OCI-LY7 (cell line): ENCODE measurements at regions not wholly inside any gene's neighbourhood (a gene's known extent, or its start where the extent isn't known, plus 50 kb on each side); places are given as distances from the start of the nearest gene placed in this dataset.

Experiments used
- BruUV-seq: library from RNA; stranded (reverse); fragments of 400-500 nt; replicated peaks from 2 replicates; lab custom pipeline; 2021; lab: Mats Ljungman, UMichigan
- CTCF ChIA-PET: fragments of 300-600 bp; sonication (Branson Sonifier 250); formaldehyde crosslinking; loops from one replicate; lab custom pipeline; 2022; ENCODE audit warnings: antibody characterized with exemption; ENCODE audit not compliant: unreplicated experiment; lab: Charles Lee
- POLR2A ChIA-PET: fragments of 300-600 bp; sonication (Branson Sonifier 250); formaldehyde crosslinking; loops from one replicate; lab custom pipeline; 2022; ENCODE audit warnings: antibody characterized with exemption; lab: Charles Lee
- DNase-seq: peaks from one replicate; pipeline ENCODE4 v3.0.0-alpha.2; 2015; ENCODE audit warnings: low spot score
- H2AFZ ChIP-seq: fragments of 200-600 bp; sonication (generic), shearing (Covaris generic); 2 replicates; pipeline ENCODE4 v1.6.1; 2014; ENCODE audit warnings: mild to moderate bottlenecking, antibody characterized with exemption, low read length, moderate library complexity
- H3K27ac ChIP-seq: fragments of 200-600 bp; sonication (generic); 2 replicates; pipeline ENCODE4 v1.5.1; 2014; ENCODE audit warnings: mixed run types, low read depth, mild to moderate bottlenecking, moderate library complexity, low read length, inconsistent platforms; ENCODE audit not compliant: poor library complexity, severe bottlenecking
- H3K36me3 ChIP-seq: fragments of 200-600 bp; sonication (generic); 2 replicates; pipeline ENCODE4 v1.6.1; 2014; ENCODE audit warnings: mild to moderate bottlenecking, antibody characterized with exemption, low read length, moderate library complexity, mixed read lengths; ENCODE audit not compliant: insufficient read depth
- H3K4me1 ChIP-seq: fragments of 200-600 bp; sonication (generic); 2 replicates; pipeline ENCODE4 v1.5.1; 2014; ENCODE audit warnings: mild to moderate bottlenecking, low read length; ENCODE audit not compliant: insufficient read depth, poor library complexity, severe bottlenecking
- H3K4me2 ChIP-seq: fragments of 200-600 bp; sonication (generic); 2 replicates; pipeline ENCODE4 v1.6.1; 2014; ENCODE audit warnings: mild to moderate bottlenecking, low read length
- H3K4me3 ChIP-seq: fragments of 200-600 bp; sonication (generic); 2 replicates; pipeline ENCODE4 v1.5.1; 2014; ENCODE audit warnings: mild to moderate bottlenecking, low read depth, low read length; ENCODE audit not compliant: poor library complexity, severe bottlenecking
- H3K79me2 ChIP-seq: fragments of 200-600 bp; sonication (generic); 2 replicates; pipeline ENCODE4 v1.6.1; 2016; ENCODE audit warnings: low read depth, mild to moderate bottlenecking, low read length, moderate library complexity, mixed read lengths; ENCODE audit not compliant: insufficient read depth
- H3K9me2 ChIP-seq: fragments of 200-600 bp; sonication (generic); 2 replicates; pipeline ENCODE4 v1.6.1; 2016; ENCODE audit warnings: mild to moderate bottlenecking, low read length, mixed read lengths; ENCODE audit not compliant: insufficient read depth
- H3K9me3 ChIP-seq: fragments of 200-600 bp; sonication (generic); 2 replicates; pipeline ENCODE4 v1.6.1; 2014; ENCODE audit warnings: mild to moderate bottlenecking, mixed run types, low read length, mixed read lengths
- H4K20me1 ChIP-seq: fragments of 200-600 bp; sonication (generic); 2 replicates; pipeline ENCODE4 v1.6.1; 2014; ENCODE audit warnings: mild to moderate bottlenecking, antibody characterized with exemption, low read length, moderate library complexity, mixed read lengths; ENCODE audit not compliant: insufficient read depth
- EZH2phosphoT487 ChIP-seq: fragments of 200-600 bp; sonication (generic); IDR thresholded peaks from 2 replicates; pipeline ENCODE4 v1.6.1; 2018; ENCODE audit warnings: low read depth, borderline replicate concordance, mild to moderate bottlenecking, mixed run types, antibody characterized with exemption, low read length, moderate library complexity, mixed read lengths
- intact Hi-C: fragments of 100-400 bp; cut with micrococcal nuclease; formaldehyde crosslinking; loops from one replicate; pipeline ENCODE4 v1.10.0; 2022; ENCODE audit not compliant: unreplicated experiment
- TF ChIP-seq, protein P1 (sequence below): fragments of 200-600 bp; sonication (generic); conservative IDR thresholded peaks from 2 replicates; pipeline ENCODE4 v1.5.1; 2014; ENCODE audit warnings: mild to moderate bottlenecking, antibody characterized with exemption, low read length, moderate library complexity, mixed read lengths

DNA sequence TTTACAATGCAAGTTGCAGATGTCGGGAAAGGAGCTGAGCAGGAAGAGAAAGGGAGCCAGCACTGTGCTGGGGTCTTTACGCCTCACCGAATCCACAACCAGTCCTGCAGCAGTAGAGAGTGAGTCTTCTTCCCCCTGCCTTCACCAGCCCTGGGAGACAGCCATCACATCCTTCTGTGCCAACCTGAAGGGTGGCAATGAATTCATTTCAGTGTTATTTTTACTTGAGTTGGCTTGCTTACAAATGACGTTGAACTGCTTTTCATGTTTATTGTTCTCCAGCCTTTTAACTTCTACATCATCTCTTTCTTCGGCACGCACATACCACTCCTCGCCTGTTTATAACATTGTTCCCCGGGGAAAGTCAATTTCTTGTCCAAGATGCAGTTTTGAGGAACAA, 77.1 kb downstream of the TRIM42 start:
- Histone ChIP-seq H3K36me3 (no peaks in the 10 kb centered on the region), H4K20me1 (no peaks in the 10 kb centered on the region), H3K79me2 (no peaks in the 10 kb centered on the region), H3K27ac (peak overlapping the region; percentile 79), H3K9me2 (no peaks in the 10 kb centered on the region), H3K4me1 (peaks cover 67% of the 10 kb centered on the region), H3K4me3 (peak overlapping the region; percentile 27), H3K4me2 (peak overlapping the region; percentile 66), H2AFZ (peak overlapping the region; percentile 70; the same call in 1 of the 2 replicates), H3K9me3 (no peaks in the 10 kb centered on the region)
- no peak for DNase-seq
- no TSS peak for BruUV-seq
- intact Hi-C loops, result loop anchor here (1.0 to 5.0 kb wide), 3 partner anchors 104 to 187 kb away; partner anchors contain the start of gene SLC25A36
- POLR2A ChIA-PET, result interaction anchor here (0.6 to 2.1 kb wide), 10 partner anchors 8 to 102 kb away, joined by 3 to 14 read pairs (median 4); no protein-coding TSS in a partner anchor
- CTCF ChIA-PET, result interaction anchor here (0.9 to 1.5 kb wide), 2 partner anchors 85 to 92 kb away, joined by 3 to 4 read pairs; no protein-coding TSS in a partner anchor
- TF ChIP-seq, protein P1, sequence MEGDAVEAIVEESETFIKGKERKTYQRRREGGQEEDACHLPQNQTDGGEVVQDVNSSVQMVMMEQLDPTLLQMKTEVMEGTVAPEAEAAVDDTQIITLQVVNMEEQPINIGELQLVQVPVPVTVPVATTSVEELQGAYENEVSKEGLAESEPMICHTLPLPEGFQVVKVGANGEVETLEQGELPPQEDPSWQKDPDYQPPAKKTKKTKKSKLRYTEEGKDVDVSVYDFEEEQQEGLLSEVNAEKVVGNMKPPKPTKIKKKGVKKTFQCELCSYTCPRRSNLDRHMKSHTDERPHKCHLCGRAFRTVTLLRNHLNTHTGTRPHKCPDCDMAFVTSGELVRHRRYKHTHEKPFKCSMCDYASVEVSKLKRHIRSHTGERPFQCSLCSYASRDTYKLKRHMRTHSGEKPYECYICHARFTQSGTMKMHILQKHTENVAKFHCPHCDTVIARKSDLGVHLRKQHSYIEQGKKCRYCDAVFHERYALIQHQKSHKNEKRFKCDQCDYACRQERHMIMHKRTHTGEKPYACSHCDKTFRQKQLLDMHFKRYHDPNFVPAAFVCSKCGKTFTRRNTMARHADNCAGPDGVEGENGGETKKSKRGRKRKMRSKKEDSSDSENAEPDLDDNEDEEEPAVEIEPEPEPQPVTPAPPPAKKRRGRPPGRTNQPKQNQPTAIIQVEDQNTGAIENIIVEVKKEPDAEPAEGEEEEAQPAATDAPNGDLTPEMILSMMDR, result no peak
- TF ChIP-seq EZH2phosphoT487, result no peak

- no peaks in the 10 kb centered on the region for H3K9me2 ChIP-seq
- H3K79me2 ChIP-seq, result no peaks in the 10 kb centered on the region
- no peaks in the 10 kb centered on the region for H4K20me1 ChIP-seq
- peak overlapping the region; percentile 66 for H3K4me2 ChIP-seq
- peak overlapping the region; percentile 27 for H3K4me3 ChIP-seq
- BruUV-seq, result no TSS peak
- ChIA-PET CTCF (interaction anchor here (1.3 kb wide), 1 partner anchor 12 kb away, joined by 4 read pairs; no protein-coding TSS in a partner anchor), POLR2A (interaction anchor here (0.6 to 1.4 kb wide), 5 partner anchors 13 to 113 kb away, joined by 3 to 9 read pairs (median 4); no protein-coding TSS in a partner anchor)
- no peak for TF ChIP-seq EZH2phosphoT487
- TF ChIP-seq, protein P1, result no peak
- H3K4me1 ChIP-seq, result peaks cover 77% of the 10 kb centered on the region
- DNase-seq, result peak; percentile 75
- H3K27ac ChIP-seq, result peak overlapping the region; percentile 79
- no peaks in the 10 kb centered on the region; the same call in 1 of the 2 replicates for H3K9me3 ChIP-seq
- peak overlapping the region; percentile 44 for H2AFZ ChIP-seq
- intact Hi-C loops, result loop anchor here (1.0 to 5.0 kb wide), 3 partner anchors 60 to 186 kb away; partner anchors contain the start of gene SLC25A36
- no peaks in the 10 kb centered on the region for H3K36me3 ChIP-seq
Measured at GRCh38 chr3:140756240-140757016, 78.6 kb downstream of the TRIM42 start.
